NCI-H748 treated with DMSO at 0.1 percent for 48 hours (cell line): ENCODE measurements at regions not wholly inside any gene's neighbourhood (a gene's known extent, or its start where the extent isn't known, plus 50 kb on each side); places are given as distances from the start of the nearest gene placed in this dataset.
"Not testable (repeated sequence)": the region's sequence is repeated elsewhere in the genome, so short reads cannot be mapped to it uniquely, and the experiment has no call there.

Experiments used
- DNase-seq: peaks from one replicate; lab custom pipeline; 2025; lab: John Stamatoyannopoulos, UW

DNA sequence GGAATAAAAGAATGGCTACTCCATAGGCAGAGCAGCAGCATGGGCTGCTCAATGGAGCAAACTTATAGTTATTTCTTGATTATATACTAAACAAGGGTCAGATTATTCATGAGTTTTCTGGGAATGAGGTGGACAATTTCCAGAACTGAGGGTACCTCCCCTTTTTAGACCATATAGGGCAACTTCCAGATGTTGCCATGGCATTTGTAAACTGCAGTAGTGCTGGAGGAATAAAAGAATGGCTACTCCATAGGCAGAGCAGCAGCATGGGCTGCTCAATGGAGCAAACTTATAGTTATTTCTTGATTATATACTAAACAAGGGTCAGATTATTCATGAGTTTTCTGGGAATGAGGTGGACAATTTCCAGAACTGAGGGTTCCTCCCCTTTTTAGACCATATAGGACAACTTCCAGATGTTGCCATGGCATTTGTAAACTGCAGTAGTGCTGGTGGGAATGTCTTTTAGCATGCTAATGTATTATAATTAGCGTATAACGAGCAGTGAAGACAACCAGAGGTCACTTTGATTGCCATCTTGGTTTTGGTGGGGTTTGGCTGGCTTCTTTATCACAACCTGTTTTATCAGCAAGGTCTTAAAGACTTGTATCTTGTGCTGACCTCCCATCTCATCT lies 364.6 kb upstream of the RGS6 start:
- not testable (repeated sequence) for DNase-seq

DNA sequence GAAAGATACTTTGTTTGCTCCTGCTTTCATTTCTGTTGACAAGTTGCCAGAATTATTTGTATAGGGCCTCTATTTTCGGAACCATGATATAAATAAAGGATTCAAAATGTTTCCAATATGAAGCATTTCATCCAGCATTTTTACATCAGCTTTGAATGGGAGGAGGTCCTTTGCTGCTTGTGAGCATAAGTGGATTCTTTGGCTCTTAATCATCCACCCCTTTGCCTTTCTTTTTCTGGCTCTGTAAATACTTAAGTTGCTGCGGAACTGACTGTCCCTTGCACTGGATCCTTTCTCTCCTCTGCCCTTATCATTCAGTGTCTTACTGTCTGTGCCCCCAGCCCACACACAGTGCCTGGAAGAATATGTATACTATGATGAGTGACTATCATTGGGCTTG lies 357.3 kb upstream of the RGS6 start:
- no peak for DNase-seq

DNA sequence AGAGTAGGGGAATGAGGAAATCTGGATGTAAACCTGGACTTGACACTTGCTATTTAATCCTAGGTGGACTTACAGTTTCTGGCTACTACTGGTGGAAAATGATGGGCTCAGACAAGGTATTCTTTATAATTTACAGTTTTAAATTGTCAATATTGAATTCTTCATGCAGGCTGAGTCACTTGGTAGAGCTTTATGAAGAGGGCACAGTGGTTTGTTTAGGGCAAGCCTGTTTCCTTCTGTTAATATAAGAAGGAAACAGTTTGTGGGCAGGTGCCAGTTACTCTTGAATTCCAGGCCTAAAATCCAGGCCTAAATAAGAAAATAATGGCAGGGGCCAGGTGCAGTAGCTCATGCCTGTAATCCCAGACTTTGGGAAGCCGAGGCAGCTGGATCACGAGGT lies 355.8 kb upstream of the RGS6 start:
- no peak for DNase-seq

DNA sequence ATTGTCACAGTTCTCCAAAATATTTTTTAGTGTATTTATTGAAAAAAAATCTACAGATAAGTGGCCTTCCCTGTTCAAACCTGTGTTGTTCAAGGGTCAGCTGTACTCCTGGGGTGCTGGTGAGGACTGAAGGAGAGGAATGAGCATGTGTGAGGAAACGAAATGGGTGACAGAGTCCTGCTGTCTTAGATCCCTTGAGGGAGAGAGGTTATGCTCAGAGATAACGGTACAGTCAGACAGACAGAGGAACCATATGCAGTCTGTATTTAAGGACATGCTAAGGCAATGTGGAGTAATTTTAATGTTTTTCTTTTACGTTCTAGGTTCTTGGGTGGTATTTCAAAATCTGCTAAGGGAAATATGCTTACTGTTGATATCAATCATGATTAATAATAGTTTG lies 352.9 kb upstream of the RGS6 start:
- no peak for DNase-seq

DNA sequence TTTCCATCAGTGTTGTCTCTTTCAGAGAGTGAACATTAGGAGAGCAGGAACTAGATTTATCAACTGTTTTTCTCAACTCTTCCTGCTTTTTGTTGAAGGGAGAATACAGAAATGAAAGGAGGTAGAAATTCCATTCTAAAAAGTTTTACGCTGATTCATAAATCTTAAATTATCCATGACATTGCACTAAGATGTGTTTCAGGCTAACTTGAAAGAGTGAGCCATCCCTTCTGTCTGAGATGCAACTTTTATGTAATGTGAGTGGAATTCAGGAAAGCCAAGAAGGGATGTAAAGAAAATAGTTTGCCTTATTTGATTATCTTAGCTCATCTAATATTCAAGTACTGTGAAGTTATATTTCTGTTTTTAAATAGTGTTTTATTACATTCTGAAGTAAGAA lies 349.5 kb upstream of the RGS6 start:
- no peak for DNase-seq

DNA sequence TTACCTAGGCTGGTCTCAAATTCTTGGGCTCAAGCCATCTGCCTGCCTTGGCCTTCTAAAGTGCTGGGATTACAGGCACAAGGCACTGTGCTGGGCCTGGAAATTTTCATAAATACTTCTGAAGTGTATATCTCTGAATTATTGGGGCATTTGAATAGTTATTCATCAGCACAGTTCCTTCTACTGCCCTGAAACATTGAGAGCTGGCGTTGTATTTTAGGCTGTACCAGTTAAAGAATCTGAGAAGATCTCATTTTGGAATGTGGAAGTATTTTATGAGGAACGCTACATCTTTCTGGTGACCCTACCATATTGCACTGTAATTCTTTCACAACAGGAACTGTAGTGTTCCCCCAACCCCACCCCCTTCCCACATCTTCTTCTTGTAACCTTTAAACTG lies 349.0 kb upstream of the RGS6 start:
- no peak for DNase-seq

DNA sequence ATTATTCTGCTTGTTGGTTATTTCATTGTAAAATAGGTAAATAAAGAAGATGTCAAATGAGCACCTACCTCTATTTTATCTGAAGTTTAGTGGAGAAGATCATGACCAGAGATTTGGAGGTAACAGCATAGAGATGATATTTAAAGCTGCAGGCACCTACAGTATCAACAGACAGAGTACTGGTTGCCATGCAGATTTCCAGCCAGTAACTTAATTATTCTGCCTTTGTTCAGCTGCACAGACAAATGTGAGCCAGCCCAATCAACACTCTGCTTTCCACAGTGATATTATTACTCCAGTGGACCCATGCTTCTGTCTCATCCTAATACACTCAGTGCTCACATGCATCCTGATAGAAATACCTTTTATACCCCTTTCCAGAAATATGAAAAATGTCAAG lies 348.5 kb upstream of the RGS6 start:
- no peak for DNase-seq

DNA sequence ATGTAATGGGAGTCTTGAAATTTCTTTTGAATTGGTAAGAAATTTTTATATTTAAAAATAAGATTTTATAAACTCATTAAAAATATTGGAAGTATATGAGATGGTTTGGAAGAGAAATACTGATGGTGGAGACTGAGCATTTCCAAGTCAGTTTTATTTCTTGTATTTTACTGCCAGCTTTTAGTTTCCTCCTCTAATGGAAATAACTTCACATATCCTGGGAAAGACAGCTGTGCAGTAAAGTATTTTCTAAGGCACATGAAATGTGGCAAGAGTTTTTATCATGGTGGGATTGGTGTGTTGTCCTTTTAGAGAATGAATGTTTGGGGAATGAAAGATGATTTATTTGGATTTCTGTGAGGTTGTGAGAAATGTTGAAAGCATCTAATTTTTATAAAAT lies 346.9 kb upstream of the RGS6 start:
- no peak for DNase-seq

DNA sequence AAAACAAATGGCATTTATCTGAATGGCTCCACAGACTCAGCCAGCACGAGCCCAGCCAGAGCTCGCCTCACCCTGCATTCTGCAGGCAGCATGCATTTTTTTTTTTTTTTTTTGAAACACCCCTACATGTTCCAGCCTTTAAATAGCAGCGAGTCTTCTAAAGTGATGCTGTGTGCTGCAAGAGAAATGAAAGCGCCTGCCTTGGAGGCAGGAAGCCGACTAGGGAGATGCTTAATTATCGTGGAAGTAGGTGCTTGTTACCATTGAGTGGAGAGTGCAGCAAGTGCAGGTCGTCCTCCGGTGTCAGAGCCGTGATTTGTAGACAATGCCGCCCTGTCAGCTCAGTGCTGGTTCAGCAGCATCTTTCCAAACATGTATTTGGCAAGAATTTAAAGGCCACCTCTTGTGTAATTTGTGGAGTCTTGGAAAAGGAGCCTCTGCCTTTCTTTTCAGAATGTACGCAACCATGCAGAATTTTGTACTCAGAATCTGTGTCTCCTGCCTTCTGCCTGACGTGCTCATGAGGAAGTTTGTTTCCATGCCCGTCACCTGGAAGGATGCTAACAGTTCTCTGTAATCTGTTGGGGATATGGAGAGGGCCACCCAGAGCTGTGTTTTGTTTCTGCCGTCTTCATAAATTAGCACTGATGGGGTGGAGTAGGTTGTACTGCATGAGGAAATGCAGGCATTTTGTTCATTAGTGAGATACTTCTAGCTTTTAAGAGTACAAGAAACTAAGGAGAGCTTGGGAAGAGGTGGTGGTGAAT lies 345.9 kb upstream of the RGS6 start:
- DNase-seq: peak; percentile 53

DNA sequence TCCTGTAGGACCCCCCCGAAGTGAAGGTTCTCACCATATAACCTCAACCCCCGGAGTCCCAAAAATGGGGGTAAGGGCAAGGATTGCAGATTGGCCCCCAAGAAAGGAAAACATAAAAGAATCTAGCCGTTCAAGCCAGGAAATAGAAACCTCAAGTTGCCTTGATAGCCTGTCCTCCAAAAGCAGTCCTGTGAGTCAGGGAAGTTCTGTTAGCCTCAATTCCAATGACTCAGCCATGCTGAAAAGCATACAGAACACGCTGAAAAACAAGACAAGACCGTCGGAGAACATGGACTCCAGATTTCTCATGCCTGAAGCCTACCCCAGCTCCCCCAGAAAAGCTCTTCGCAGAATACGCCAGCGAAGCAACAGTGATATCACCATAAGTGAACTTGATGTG lies 344.2 kb upstream of the RGS6 start:
- no peak for DNase-seq

DNA sequence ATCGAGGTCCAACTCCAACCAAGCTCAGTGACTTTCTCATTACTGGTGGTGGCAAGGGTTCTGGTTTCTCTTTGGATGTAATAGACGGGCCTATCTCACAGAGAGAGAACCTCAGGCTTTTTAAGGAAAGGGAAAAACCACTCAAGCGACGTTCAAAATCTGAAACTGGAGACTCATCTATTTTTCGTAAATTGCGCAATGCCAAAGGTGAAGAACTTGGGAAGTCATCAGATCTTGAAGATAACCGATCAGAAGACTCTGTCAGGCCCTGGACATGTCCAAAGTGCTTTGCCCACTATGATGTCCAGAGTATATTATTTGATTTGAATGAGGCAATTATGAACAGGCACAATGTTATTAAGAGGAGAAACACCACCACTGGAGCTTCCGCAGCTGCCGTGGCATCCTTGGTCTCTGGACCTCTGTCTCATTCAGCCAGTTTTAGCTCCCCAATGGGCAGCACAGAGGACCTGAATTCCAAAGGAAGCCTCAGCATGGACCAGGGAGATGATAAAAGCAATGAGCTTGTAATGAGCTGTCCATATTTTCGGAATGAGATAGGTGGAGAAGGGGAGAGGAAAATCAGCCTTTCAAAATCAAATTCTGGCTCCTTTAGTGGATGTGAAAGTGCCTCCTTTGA lies 343.5 kb upstream of the RGS6 start:
- DNase-seq: no peak

DNA sequence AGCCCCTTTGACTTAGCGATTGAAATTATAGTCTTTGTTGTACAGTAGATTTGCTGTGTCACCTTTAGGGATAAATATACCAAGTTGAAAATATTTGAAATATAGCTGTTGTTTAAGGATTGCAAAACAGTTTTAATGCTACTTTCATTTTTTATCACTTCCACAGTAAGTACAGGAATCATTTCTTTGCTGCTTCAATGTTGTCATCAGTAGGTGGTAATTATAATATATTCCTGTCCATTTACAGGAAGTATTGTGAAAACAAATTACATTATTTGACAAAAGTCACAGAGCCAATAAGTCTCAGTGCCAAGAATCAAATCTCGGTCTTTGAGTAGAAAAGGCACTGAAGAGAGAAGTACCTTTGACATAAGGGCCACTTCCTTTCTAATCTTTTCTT lies 342.6 kb upstream of the RGS6 start:
- DNase-seq: no peak

DNA sequence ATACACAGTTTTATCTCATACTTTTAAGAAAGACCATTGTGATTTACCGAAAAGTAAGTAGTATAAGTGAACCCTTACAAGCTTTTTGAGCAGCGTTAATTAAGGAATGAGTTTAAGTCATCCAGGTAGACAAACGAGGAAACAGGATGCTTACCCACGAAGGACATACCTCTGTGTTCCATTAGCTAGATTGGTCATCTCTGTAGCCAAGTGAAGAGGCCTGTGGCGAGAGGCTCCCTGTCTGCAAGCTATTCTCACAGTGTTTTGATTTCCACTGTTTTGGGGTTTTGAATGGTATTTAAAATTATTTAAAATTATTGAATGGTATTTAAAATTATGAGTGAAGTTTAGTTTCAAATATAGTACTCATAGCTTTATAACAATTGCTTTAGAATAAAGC lies 342.1 kb upstream of the RGS6 start:
- DNase-seq: no peak

DNA sequence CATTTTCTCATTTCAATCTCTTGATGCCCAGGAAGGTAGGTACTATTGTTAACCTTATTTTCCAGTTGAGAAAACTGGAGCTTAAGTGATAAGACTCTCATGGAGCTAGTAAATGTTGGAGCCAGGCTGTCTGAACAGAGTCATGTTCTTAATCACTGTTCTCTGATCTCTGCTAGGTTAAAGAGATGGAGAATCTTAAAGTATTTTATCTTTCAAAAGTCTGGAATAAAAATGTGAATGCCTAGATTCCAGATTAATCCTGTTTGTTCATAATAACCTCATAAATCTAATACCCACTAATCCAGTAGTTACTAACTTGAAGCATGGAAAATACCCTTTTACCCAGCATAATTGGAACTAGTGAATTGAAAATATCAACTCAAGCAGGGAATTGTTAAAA lies 341.0 kb upstream of the RGS6 start:
- no peak for DNase-seq

DNA sequence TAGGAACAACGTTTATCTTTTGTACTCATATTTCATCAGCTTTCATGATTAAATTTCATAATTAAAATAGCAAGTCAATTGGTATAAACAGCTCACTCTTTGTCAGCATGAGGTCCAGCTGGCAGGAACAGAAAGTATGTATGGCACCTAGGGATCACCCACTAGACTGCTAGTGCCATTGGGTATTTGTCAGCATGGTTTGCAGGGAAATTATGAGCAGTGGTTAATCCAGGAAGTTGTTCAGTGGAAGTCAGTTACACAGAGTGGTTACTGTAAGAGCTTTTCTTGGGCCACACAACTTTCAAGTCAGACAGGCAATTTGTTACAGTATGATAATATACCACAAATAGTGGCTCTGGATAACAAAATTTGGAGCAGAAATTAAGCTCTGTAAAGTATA lies 340.3 kb upstream of the RGS6 start:
- DNase-seq: no peak

DNA sequence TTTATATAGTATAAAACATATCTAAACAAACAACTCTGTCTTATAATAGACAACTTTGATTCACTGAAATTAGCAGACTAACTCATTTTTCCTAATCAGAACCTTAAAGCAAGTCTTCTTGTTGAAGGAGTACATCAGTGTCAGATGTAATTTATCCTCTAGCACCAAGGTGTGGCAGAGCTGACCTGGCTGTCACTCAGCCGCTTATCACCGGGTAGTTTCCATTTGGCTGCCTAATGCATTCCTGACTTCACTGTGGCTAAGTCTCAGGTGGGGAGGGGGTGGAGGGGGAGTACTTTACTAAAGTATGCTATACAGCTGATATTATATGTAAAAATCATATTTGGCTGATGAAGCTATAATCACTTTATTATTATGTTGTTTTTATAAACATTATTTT lies 339.9 kb upstream of the RGS6 start:
- DNase-seq: no peak

DNA sequence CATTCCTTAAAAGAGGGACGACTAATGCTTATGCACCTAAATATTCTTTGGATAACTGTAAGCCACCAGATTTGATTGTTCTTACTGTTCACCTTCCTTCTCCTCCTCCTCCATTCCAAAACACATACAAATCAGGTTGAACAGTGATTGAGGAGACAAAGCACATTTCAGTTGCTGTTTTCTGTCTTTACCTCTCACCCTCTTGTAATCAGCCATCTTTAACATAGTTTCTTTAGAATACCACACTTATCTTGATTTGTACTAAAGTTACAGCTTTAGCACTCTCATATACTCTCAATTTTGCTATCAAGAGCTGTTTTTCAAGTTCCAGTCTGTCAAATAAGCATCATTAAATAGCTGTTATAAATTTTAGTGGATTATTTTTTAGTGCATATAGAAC lies 338.3 kb upstream of the RGS6 start:
- DNase-seq: no peak

DNA sequence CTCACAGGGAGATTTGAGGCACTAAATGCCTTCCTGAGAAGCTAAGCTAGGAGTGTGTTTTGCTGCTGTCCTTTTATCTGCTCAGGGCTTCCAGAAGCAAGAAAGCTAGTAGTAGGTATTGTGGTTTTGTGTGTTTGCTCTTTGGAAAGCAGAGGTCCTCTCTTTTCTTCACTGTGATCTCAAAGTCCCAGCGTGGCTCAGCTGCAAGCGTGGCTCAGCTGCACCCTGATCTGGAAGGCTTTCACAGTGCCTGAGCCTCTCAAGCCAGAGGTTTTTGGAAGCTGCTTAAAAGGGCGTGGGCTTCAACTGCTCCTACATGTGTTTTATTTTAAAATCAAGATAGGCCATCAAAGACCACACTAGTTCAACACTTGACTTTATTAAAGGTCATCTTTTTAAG lies 337.4 kb upstream of the RGS6 start:
- no peak for DNase-seq

DNA sequence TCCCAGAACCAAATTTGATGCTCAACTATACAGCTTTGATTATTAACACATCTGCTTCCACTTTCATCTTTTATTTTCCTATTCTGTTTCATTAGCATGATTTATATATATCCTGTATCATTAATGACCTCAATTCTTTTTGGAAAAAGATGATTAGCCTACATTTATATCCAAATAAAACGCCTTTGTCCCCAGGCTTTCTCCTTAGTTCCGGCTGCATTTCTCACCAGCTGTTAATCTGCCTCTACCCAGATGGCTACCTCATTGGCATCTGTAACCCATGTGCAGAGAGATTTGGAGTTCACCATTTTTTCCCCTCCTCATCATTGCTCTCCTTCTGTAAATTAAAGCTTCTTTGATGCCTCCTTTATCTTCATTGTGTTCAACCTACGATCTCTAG lies 336.8 kb upstream of the RGS6 start:
- DNase-seq: no peak

DNA sequence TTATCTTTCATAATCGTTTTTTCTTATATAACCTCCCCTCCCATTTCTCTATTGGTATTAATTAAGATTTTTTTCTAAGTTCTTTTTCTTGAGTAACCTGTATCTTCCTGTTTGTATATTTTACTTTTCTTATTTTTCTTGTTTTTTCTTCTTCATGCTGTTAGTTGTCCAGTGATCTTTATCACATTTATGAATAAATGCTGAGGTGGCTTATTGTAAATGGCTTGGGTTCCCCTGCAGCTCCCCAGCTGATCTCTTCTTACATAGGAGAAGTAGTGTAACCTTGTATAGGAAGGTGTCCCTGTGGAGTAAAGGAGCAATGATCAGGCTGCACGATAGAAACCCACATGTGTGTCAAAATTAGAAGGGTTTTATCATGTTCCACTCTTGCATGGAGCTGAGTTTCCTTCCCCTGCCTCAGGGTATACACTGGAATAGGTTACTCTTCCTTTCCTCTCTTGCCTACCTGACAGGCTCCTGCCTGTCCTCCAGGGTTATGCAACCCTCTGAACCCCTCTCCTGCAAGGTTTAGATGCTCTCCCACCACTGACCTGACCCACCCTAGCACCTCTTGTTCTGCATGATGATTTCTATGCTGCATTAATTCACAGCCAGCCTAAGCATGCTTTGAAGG lies 334.8 kb upstream of the RGS6 start:
- DNase-seq: no peak

DNA sequence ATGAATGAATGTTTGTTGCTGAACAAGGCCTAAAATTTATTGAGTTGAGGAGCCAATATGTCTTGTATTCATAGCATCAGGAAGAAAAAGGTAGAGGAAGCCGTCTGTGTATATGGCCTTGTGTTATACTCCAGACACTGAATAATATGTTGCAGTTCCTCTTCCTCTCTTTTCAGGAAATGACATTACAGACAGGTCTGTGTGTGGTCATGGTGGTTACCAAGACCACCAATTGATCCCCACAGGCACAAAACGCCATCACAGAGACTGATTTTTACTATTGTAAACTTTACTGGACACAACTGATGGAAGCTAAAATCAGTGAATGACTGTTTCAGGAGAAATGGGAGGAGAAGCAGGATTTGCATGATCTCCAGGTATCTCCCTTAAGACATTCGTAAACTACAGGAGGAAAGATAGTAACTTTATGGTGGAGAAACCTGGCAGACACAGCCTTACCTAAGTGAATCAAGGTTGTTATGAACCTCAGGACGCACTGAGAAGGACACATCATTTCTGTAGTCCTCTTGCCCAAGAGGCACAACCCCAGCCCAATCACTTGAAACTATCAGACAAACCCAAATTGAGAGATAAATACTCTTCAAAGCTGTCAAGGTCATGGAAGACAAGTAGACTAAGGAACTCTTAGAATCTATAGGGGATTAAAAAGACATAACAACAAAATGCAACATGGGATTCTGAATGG lies 334.1 kb upstream of the RGS6 start:
- DNase-seq: no peak

DNA sequence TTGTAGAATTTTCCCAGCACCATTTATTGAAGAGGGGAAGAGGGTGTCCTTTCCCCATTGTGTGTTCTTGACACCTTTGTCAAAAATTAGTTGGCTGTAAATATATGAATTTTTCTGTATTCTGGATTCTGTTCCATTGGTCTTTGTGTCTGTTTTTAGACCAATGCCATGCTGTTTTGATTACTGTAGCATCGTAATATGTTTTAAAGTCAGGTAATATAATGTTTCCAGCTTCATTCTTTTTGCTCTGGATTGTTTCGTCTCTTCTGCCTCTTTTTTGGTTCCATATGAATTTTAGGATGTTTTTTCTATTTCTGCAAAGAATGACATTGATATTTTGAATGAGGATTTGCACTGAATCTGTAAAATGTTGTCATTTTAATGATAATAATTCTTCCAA lies 331.9 kb upstream of the RGS6 start:
- DNase-seq: no peak

DNA sequence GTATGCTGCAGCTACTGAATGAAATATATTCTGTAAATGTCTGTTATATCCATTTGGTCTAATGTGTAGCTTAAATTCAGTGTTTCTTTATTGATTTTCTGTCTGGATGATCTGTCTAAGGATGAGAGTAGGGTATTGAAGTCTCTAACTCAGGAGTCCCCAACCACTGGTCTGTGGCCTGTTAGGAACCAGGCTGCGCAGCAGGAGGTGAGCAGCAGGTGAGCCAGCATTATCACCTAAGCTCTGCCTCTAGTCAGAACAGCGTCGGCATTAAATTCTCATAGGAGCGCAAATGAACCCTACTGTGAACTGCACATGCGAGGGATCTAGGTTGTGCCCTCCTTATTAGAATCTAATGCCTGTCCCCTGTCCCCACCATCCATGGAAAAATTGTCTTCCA lies 329.7 kb upstream of the RGS6 start:
- no peak for DNase-seq
